ENCODE measurements at regions not wholly inside any gene's neighbourhood (a gene's known extent, or its start where the extent isn't known, plus 50 kb on each side); places are given as distances from the start of the nearest gene placed in this dataset.

GRCh38 chr4:3827616-3828492 lies 61.7 kb downstream of the ADRA2C start:
- TF ChIP-seq CTCF (conservative IDR thresholded peaks at IDR 0.05): no peak
- TF ChIP-seq ZFX (IDR thresholded peaks at IDR 0.05): no peak
